ENCODE measurements at regions not wholly inside any gene's neighbourhood (a gene's known extent, or its start where the extent isn't known, plus 50 kb on each side); places are given as distances from the start of the nearest gene placed in this dataset.

DNA sequence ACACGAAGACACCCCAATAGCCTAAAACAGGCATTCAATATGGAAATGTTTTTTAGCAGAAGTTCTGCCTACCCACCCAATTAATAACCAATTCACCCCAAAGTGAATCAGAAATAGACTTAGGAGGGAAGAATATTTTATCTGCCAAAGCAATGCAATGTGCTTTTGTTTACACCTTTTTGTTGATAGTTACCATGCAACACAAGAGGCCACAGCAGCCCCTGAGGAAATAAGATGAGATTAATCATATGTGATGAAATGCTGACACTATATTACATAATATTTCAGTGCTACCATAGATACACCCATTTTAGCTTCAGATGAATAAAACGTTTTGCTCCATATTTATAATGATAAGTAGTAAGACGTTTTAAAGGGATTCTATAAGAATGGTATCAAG lies 60.9 kb upstream of the RGS2 start:
- no peaks in the 10 kb centered on the region for H3K36me3 Mint-ChIP-seq (ENCODE audit: low read depth)
- H3K27ac Mint-ChIP-seq, result no peak overlapping the region
- H3K4me1 Mint-ChIP-seq, result no peaks in the 10 kb centered on the region
- H3K27me3 Mint-ChIP-seq (ENCODE audit: low read depth), result no peaks in the 10 kb centered on the region
- no peak overlapping the region for H3K4me3 Mint-ChIP-seq
- no peaks in the 10 kb centered on the region for H3K9me3 Mint-ChIP-seq
- no peak for TF ChIP-seq CTCF (IDR thresholded peaks at IDR 0.05; ENCODE audit: unreplicated experiment in 3 of 3)

GRCh38 chr1:192749349-192749748 lies 59.5 kb upstream of the RGS2 start:
- Mint-ChIP-seq H3K27me3 (ENCODE audit: low read depth) (no peaks in the 10 kb centered on the region), H3K27ac (no peak overlapping the region), H3K9me3 (no peaks in the 10 kb centered on the region), H3K4me3 (no peak overlapping the region), H3K36me3 (ENCODE audit: low read depth) (no peaks in the 10 kb centered on the region), H3K4me1 (no peaks in the 10 kb centered on the region)
- no peak for TF ChIP-seq CTCF (IDR thresholded peaks at IDR 0.05; ENCODE audit: unreplicated experiment in 3 of 3)

DNA sequence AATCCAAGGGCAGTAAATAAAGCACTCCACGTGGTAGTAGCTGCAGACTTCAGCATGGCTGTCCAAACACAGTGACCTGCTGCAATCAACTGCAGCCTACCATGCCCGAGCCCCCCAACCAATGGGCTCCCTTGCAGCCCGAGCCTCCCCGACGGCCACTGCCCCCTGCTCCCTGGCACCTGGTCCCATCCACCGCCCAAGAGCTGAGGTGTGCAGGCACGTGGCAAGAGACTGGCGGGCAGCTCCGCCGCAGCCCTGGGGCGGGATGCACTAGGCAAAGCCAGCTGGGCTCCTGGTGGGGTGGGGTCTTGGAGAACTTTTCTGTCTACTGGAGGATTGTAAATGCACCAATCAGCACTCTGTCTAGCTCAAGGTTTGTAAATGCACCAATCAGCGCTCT lies 57.6 kb upstream of the RGS2 start:
- Mint-ChIP-seq H3K9me3 (no peaks in the 10 kb centered on the region), H3K27ac (no peak overlapping the region), H3K36me3 (ENCODE audit: low read depth) (no peaks in the 10 kb centered on the region), H3K4me1 (no peaks in the 10 kb centered on the region), H3K27me3 (ENCODE audit: low read depth) (no peaks in the 10 kb centered on the region), H3K4me3 (no peak overlapping the region)
- no peak for TF ChIP-seq CTCF (IDR thresholded peaks at IDR 0.05; ENCODE audit: unreplicated experiment in 3 of 3)

DNA sequence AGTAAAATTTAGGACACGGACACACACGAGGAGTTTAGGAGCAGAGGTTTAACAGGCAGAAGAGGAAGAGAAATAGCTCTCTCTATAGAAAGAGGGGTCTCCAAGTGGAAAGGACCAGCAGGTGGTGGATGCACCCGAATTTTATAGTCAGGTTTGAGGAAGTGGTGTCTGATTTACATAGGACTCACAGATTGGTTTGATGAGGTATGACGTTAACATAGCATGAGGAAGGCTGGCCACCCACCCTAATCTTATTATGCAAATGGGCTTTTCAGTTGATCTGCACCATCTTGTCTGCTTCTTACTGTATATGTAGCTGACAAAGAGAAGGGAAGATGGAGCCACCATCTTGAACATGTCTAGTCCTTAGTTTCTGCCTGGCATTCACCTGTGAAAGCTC lies 52.5 kb upstream of the RGS2 start:
- H3K9me3 Mint-ChIP-seq, result peaks cover 4% of the 10 kb centered on the region
- H3K27me3 Mint-ChIP-seq (ENCODE audit: low read depth), result no peaks in the 10 kb centered on the region
- no peaks in the 10 kb centered on the region for H3K4me1 Mint-ChIP-seq
- no peak overlapping the region for H3K27ac Mint-ChIP-seq
- H3K4me3 Mint-ChIP-seq, result no peak overlapping the region
- no peak for TF ChIP-seq CTCF (IDR thresholded peaks at IDR 0.05; ENCODE audit: unreplicated experiment in 3 of 3)
- H3K36me3 Mint-ChIP-seq (ENCODE audit: low read depth), result no peaks in the 10 kb centered on the region

- no peak for TF ChIP-seq CTCF (IDR thresholded peaks at IDR 0.05; ENCODE audit: unreplicated experiment in 3 of 3)
- H3K27ac Mint-ChIP-seq, result no peak overlapping the region
- no peaks in the 10 kb centered on the region for H3K36me3 Mint-ChIP-seq (ENCODE audit: low read depth)
- no peaks in the 10 kb centered on the region for H3K4me1 Mint-ChIP-seq
- H3K27me3 Mint-ChIP-seq (ENCODE audit: low read depth), result no peaks in the 10 kb centered on the region
- H3K4me3 Mint-ChIP-seq, result no peak overlapping the region
- peaks cover 4% of the 10 kb centered on the region for H3K9me3 Mint-ChIP-seq
Observed at GRCh38 chr1:192756847-192757246, 52.0 kb upstream of the RGS2 start.

- H3K27me3 Mint-ChIP-seq (ENCODE audit: low read depth), result no peaks in the 10 kb centered on the region
- H3K27ac Mint-ChIP-seq, result no peak overlapping the region
- no peak for TF ChIP-seq CTCF (IDR thresholded peaks at IDR 0.05; ENCODE audit: unreplicated experiment in 3 of 3)
- H3K4me3 Mint-ChIP-seq, result no peak overlapping the region
- H3K9me3 Mint-ChIP-seq, result peaks cover 4% of the 10 kb centered on the region
- H3K4me1 Mint-ChIP-seq, result no peaks in the 10 kb centered on the region
- no peaks in the 10 kb centered on the region for H3K36me3 Mint-ChIP-seq (ENCODE audit: low read depth)
Observed at GRCh38 chr1:192758492-192758891, 50.3 kb upstream of the RGS2 start.

Data from nephron (organoid).